Activated CD4-positive, alpha-beta memory T cell treated with anti-CD3 and anti-CD28 coated beads, Interleukin-2, amount 10 ng/mL, durations not matched to agents 7 days and 5 days (primary cell): ENCODE measurements at regions not wholly inside any gene's neighbourhood (a gene's known extent, or its start where the extent isn't known, plus 50 kb on each side); places are given as distances from the start of the nearest gene placed in this dataset.
"Not testable (repeated sequence)": the region's sequence is repeated elsewhere in the genome, so short reads cannot be mapped to it uniquely, and the experiment has no call there.

Source experiments
- CTCF ChIA-PET: fragments of 350-600 bp; sonication (Branson Sonifier 250); formaldehyde crosslinking; loops from one replicate; lab custom pipeline; 2021; ENCODE audit warnings: antibody characterized with exemption, inconsistent platforms; lab: Charles Lee
- POLR2A ChIA-PET: fragments of 350-600 bp; sonication (Branson Sonifier 250); formaldehyde crosslinking; loops from one replicate; lab custom pipeline; 2021; ENCODE audit warnings: antibody characterized with exemption; lab: Charles Lee
- DNase-seq: peaks from one replicate; pipeline ENCODE4 v3.0.0-alpha.2; 2020
- H3K27ac Mint-ChIP-seq: one replicate; pipeline ENCODE4 v1.8.0; 2021; ENCODE audit warnings: mild to moderate bottlenecking, mixed read lengths
- H3K27me3 Mint-ChIP-seq: one replicate; pipeline ENCODE4 v1.8.0; 2021; ENCODE audit warnings: mixed read lengths
- H3K36me3 Mint-ChIP-seq: one replicate; pipeline ENCODE4 v1.8.0; 2021; ENCODE audit warnings: low read depth, mixed read lengths
- H3K4me1 Mint-ChIP-seq: one replicate; pipeline ENCODE4 v1.8.0; 2021; ENCODE audit warnings: mixed read lengths
- H3K4me3 Mint-ChIP-seq: one replicate; pipeline ENCODE4 v1.8.0; 2021; ENCODE audit warnings: mild to moderate bottlenecking, mixed read lengths
- H3K9me3 Mint-ChIP-seq: one replicate; pipeline ENCODE4 v1.8.0; 2021; ENCODE audit warnings: mixed read lengths

DNA sequence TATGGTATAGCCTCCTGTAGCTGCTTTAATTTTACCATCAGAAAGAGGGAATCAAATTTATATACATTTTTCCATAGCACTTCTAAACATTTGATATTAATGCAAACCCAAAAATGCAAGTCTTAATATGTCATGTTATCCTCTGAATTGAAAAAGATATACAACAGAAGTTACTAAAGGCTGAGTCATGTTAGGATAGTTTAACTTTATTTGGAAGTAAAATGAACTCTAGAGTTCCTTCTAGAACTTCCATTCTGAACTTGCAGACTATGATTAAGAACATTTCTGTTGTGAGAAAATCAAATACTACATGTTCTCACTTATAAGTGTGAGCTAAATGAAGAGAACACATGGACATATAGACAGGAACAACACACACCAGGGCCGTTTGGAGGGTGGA lies 317.3 kb upstream of the PRR16 start:
- DNase-seq: no peak
- Mint-ChIP-seq H3K4me1 (no peaks in the 10 kb centered on the region), H3K36me3 (no peaks in the 10 kb centered on the region), H3K27ac (no peak overlapping the region), H3K27me3 (no peaks in the 10 kb centered on the region), H3K4me3 (no peak overlapping the region), H3K9me3 (peaks cover 8% of the 10 kb centered on the region)
- ChIA-PET POLR2A (no interaction called here), CTCF (no interaction called here)

DNA sequence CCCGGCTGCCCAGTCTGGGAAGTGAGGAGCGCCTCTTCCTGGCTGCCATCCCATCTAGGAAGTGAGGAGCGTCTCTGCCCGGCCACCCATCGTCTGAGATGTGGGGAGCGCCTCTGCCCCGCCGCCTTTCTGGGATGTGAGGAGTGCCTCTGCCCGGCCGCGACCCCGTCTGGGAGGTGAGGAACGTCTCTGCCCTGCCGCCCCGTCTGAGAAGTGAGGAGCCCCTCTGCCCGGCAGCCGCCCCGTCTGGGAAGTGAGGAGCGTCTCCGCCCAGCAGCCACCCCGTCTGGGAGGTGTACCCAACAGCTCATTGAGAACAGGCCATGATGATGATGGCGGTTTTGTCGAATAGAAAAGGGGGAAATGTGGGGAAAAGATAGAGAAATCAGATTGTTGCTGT lies 316.2 kb upstream of the PRR16 start:
- H3K27ac Mint-ChIP-seq, H3K36me3 Mint-ChIP-seq, POLR2A ChIA-PET, CTCF ChIA-PET, H3K9me3 Mint-ChIP-seq, H3K27me3 Mint-ChIP-seq, H3K4me1 Mint-ChIP-seq, H3K4me3 Mint-ChIP-seq, DNase-seq: not testable (repeated sequence)

- Mint-ChIP-seq H3K27ac (no peak overlapping the region), H3K36me3 (no peaks in the 10 kb centered on the region), H3K4me3 (no peak overlapping the region), H3K4me1 (no peaks in the 10 kb centered on the region), H3K27me3 (no peaks in the 10 kb centered on the region), H3K9me3 (peaks cover 3% of the 10 kb centered on the region)
- ChIA-PET CTCF (no interaction called here), POLR2A (no interaction called here)
- no peak for DNase-seq
Measured at GRCh38 chr5:120150770-120151169, 313.3 kb upstream of the PRR16 start.

- Mint-ChIP-seq H3K27ac (no peak overlapping the region), H3K4me3 (no peak overlapping the region), H3K4me1 (no peaks in the 10 kb centered on the region), H3K27me3 (no peaks in the 10 kb centered on the region), H3K36me3 (no peaks in the 10 kb centered on the region), H3K9me3 (no peaks in the 10 kb centered on the region)
- ChIA-PET POLR2A (no interaction called here), CTCF (no interaction called here)
- no peak for DNase-seq
Measured at GRCh38 chr5:120151181-120151580, 312.9 kb upstream of the PRR16 start.

DNA sequence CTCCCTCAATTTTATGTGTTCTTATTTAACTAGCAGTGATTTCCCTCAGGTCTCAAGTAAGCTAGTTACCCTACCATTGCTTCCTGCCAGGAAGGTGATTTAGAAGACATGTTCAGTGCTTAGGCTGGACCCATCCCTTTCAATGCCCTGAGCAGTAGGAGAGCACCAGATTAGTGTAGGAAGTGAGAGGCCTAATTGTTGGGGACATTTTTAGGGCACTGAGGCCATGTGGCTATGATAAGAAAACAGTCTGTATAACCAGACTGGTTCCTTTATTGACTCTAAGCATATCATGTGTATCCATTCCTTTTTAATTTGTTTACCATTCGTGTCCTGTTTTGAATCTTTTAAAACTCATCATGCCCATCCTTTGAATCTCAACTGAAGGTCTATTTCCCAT lies 312.3 kb upstream of the PRR16 start:
- no peaks in the 10 kb centered on the region for H3K4me1 Mint-ChIP-seq
- ChIA-PET POLR2A (no interaction called here), CTCF (no interaction called here)
- H3K4me3 Mint-ChIP-seq: no peak overlapping the region
- no peak overlapping the region for H3K27ac Mint-ChIP-seq
- H3K36me3 Mint-ChIP-seq: no peaks in the 10 kb centered on the region
- DNase-seq: no peak
- H3K9me3 Mint-ChIP-seq: no peaks in the 10 kb centered on the region
- H3K27me3 Mint-ChIP-seq: no peaks in the 10 kb centered on the region

- H3K27ac Mint-ChIP-seq: no peak overlapping the region
- H3K4me3 Mint-ChIP-seq: no peak overlapping the region
- POLR2A ChIA-PET: no interaction called here
- no peak for DNase-seq
- H3K4me1 Mint-ChIP-seq: no peaks in the 10 kb centered on the region
- no peaks in the 10 kb centered on the region for H3K27me3 Mint-ChIP-seq
- CTCF ChIA-PET: no interaction called here
- H3K36me3 Mint-ChIP-seq: no peaks in the 10 kb centered on the region
- no peaks in the 10 kb centered on the region for H3K9me3 Mint-ChIP-seq
Measured at GRCh38 chr5:120152472-120152871, 311.6 kb upstream of the PRR16 start.

- ChIA-PET POLR2A (no interaction called here), CTCF (no interaction called here)
- Mint-ChIP-seq H3K27ac (no peak overlapping the region), H3K9me3 (no peaks in the 10 kb centered on the region), H3K4me3 (no peak overlapping the region), H3K4me1 (no peaks in the 10 kb centered on the region), H3K36me3 (no peaks in the 10 kb centered on the region), H3K27me3 (no peaks in the 10 kb centered on the region)
- DNase-seq: no peak
Measured at GRCh38 chr5:120152931-120153330, 311.2 kb upstream of the PRR16 start.

DNA sequence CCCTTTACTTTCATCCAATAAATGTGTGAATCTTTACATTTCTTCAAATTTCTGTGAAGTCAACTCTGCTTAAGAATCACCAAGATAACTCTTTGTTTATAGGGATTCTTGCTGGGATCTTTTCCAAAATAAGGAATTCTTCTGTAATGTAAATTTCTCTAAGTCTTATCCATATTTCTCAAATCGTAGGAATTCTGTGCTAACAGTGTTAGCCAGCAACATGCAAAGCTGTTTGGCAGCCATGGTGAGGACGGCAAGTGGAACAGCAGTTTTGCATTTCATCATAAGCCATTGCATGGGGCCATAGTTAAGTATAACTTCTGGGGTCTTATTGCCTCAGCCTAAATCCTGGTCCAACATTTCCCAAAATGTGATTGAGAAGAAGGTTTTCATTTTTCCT lies 310.5 kb upstream of the PRR16 start:
- H3K27ac Mint-ChIP-seq: no peak overlapping the region
- ChIA-PET POLR2A (no interaction called here), CTCF (no interaction called here)
- DNase-seq: no peak
- no peaks in the 10 kb centered on the region for H3K4me1 Mint-ChIP-seq
- H3K36me3 Mint-ChIP-seq: no peaks in the 10 kb centered on the region
- H3K27me3 Mint-ChIP-seq: no peaks in the 10 kb centered on the region
- no peak overlapping the region for H3K4me3 Mint-ChIP-seq
- no peaks in the 10 kb centered on the region for H3K9me3 Mint-ChIP-seq

GRCh38 chr5:120155873-120156272 lies 308.2 kb upstream of the PRR16 start:
- Mint-ChIP-seq H3K36me3 (no peaks in the 10 kb centered on the region), H3K4me3 (no peak overlapping the region), H3K4me1 (no peaks in the 10 kb centered on the region), H3K27ac (no peak overlapping the region), H3K27me3 (no peaks in the 10 kb centered on the region), H3K9me3 (no peaks in the 10 kb centered on the region)
- no peak for DNase-seq
- POLR2A ChIA-PET: no interaction called here
- CTCF ChIA-PET: no interaction called here

GRCh38 chr5:120158211-120158610 lies 305.9 kb upstream of the PRR16 start:
- H3K27me3 Mint-ChIP-seq: no peaks in the 10 kb centered on the region
- H3K9me3 Mint-ChIP-seq: no peaks in the 10 kb centered on the region
- DNase-seq: no peak
- ChIA-PET POLR2A (no interaction called here), CTCF (no interaction called here)
- no peak overlapping the region for H3K27ac Mint-ChIP-seq
- H3K4me3 Mint-ChIP-seq: no peak overlapping the region
- no peaks in the 10 kb centered on the region for H3K4me1 Mint-ChIP-seq
- no peaks in the 10 kb centered on the region for H3K36me3 Mint-ChIP-seq

GRCh38 chr5:120159155-120159554 lies 304.9 kb upstream of the PRR16 start:
- no peak overlapping the region for H3K27ac Mint-ChIP-seq
- H3K9me3 Mint-ChIP-seq: no peaks in the 10 kb centered on the region
- H3K36me3 Mint-ChIP-seq: no peaks in the 10 kb centered on the region
- no peaks in the 10 kb centered on the region for H3K27me3 Mint-ChIP-seq
- POLR2A ChIA-PET: no interaction called here
- CTCF ChIA-PET: no interaction called here
- DNase-seq: no peak
- H3K4me1 Mint-ChIP-seq: no peaks in the 10 kb centered on the region
- H3K4me3 Mint-ChIP-seq: no peak overlapping the region

DNA sequence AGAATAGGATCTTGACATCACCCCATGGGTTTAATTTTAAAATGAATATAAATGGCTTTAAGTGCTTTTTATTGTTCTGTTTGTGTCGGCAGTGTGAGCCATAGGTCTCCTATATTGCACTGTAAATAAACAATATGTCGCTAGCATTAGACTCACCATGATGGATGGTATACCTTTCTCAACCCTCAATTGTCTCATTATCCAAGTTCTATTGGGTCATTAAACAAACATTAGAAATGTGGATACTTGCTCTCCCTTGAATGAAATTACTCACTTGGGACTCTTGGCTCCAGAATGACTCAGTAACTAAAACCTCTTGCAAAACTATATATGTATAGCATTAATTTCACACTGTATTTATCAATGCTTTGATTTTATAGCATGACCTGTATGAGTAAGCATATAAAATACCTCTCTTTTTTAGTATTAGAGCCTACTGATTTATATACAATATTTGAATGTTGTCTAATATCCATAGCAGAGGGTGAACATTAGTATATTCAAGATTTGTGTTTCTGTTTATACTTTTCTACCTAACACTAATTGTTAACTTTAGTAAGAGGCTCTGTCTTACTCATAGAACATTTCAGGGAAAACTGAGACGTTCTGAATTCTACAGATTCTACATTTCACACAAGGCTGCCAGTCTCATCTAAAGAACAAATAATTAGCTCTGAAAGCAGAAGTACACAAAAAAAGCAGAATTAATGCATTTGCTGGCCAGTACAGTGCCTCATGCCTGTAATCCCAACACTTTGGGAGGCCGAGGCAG lies 303.8 kb upstream of the PRR16 start:
- CTCF ChIA-PET: no interaction called here
- no peak overlapping the region for H3K4me3 Mint-ChIP-seq
- no peaks in the 10 kb centered on the region for H3K27me3 Mint-ChIP-seq
- no peak for DNase-seq
- no peak overlapping the region for H3K27ac Mint-ChIP-seq
- no peaks in the 10 kb centered on the region for H3K9me3 Mint-ChIP-seq
- H3K36me3 Mint-ChIP-seq: no peaks in the 10 kb centered on the region
- POLR2A ChIA-PET: no interaction called here
- no peaks in the 10 kb centered on the region for H3K4me1 Mint-ChIP-seq

GRCh38 chr5:120162321-120162720 lies 301.8 kb upstream of the PRR16 start:
- ChIA-PET CTCF (no interaction called here), POLR2A (no interaction called here)
- Mint-ChIP-seq H3K27ac (no peak overlapping the region), H3K27me3 (no peaks in the 10 kb centered on the region), H3K4me1 (no peaks in the 10 kb centered on the region), H3K4me3 (no peak overlapping the region), H3K9me3 (no peaks in the 10 kb centered on the region), H3K36me3 (no peaks in the 10 kb centered on the region)
- no peak for DNase-seq

GRCh38 chr5:120164037-120164436 lies 300.1 kb upstream of the PRR16 start:
- no peaks in the 10 kb centered on the region for H3K36me3 Mint-ChIP-seq
- H3K4me1 Mint-ChIP-seq: no peaks in the 10 kb centered on the region
- ChIA-PET POLR2A (no interaction called here), CTCF (no interaction called here)
- no peak for DNase-seq
- no peak overlapping the region for H3K27ac Mint-ChIP-seq
- H3K9me3 Mint-ChIP-seq: no peaks in the 10 kb centered on the region
- H3K4me3 Mint-ChIP-seq: no peak overlapping the region
- no peaks in the 10 kb centered on the region for H3K27me3 Mint-ChIP-seq
